Esophagus squamous epithelium (tissue), 5 donors: ENCODE measurements at regions not wholly inside any gene's neighbourhood (a gene's known extent, or its start where the extent isn't known, plus 50 kb on each side); places are given as distances from the start of the nearest gene placed in this dataset.

Experiments used
- DNase-seq: peaks from one replicate; lab custom pipeline; 2025; lab: John Stamatoyannopoulos, UW
- H3K27ac ChIP-seq, 4 donors: fragments of 200-600 bp; sonication (generic); one replicate each; pipeline ENCODE4 v1.5.1; 2016 to 2019; ENCODE audit warnings: mild to moderate bottlenecking in 1 of 4
- H3K27me3 ChIP-seq, 4 donors: fragments of 200-600 bp; sonication (generic); 1 replicate in 3 of 4; 2 replicates in 1 of 4; pipeline versions ENCODE4 v1.5.1 to v1.6.0; 2017 to 2021; ENCODE audit warnings: antibody characterized with exemption in 1 of 4
- H3K36me3 ChIP-seq, 3 donors: fragments of 200-600 bp; sonication (generic); one replicate each; pipeline ENCODE4 v1.5.1; 2016 to 2019
- H3K4me1 ChIP-seq, 3 donors: fragments of 200-600 bp; sonication (generic); one replicate each; pipeline ENCODE4 v1.5.1; 2017 to 2019
- H3K4me3 ChIP-seq, 4 donors: fragments of 200-600 bp; sonication (generic); 1 replicate in 3 of 4; 2 replicates in 1 of 4; pipeline ENCODE4 v1.5.1; 2016 to 2019; ENCODE audit warnings: mild to moderate bottlenecking in 2 of 4, moderate library complexity in 1 of 4
- H3K9me3 ChIP-seq, 3 donors: fragments of 200-600 bp; sonication (generic); one replicate each; pipeline ENCODE4 v1.5.1; 2016 to 2019
- CTCF ChIP-seq, 6 experiments: fragments of 450-650 bp in 4 of 6; fragments of 200-600 bp in 2 of 6; sonication (generic) in 2 of 6; IDR thresholded peaks; one replicate each; pipeline ENCODE4 v1.5.1; 2016 to 2019; ENCODE audit warnings: antibody characterized with exemption in 6 of 6, mild to moderate bottlenecking in 4 of 6, moderate library complexity in 4 of 6
- POLR2A ChIP-seq, 4 donors: fragments of 450-650 bp; IDR thresholded peaks; one replicate each; pipeline ENCODE4 v1.6.1; 2017; ENCODE audit warnings: antibody characterized with exemption in 4 of 4, mild to moderate bottlenecking in 4 of 4, moderate library complexity in 3 of 4
- WGBS, 2 donors: methylation state at CpG; one replicate each; pipeline ENCODE4 v1.1.5; 2018; 5-methylcytosine and 5-hydroxymethylcytosine counted together
- intact Hi-C: fragments of 100-400 bp; cut with DNase I; formaldehyde crosslinking; loops from one replicate; pipeline ENCODE4 v1.15.0; 2022
- donor health status: DM: yes; HTN: yes; CAD: no.

- TF ChIP-seq POLR2A (IDR thresholded peaks at IDR 0.05) (no peak), CTCF (IDR thresholded peaks at IDR 0.05) (no peak)
- WGBS, 2 donors, result 21 to 75% methylated on average over 1 of the region's 1 CpG
- no peaks in the 10 kb centered on the region for H3K4me1 ChIP-seq
- no peak overlapping the region for H3K27ac ChIP-seq
- no peak for DNase-seq
- H3K4me3 ChIP-seq, result no peak overlapping the region
- peaks cover 0 to 5% (median 0%) of the 10 kb centered on the region in 3 donors for H3K9me3 ChIP-seq
- H3K36me3 ChIP-seq, result no peaks in the 10 kb centered on the region
- no peaks in the 10 kb centered on the region for H3K27me3 ChIP-seq
- intact Hi-C loops, result no loop called here
Measured at GRCh38 chr4:13109536-13109935, 374.6 kb downstream of the RAB28 start.

DNA sequence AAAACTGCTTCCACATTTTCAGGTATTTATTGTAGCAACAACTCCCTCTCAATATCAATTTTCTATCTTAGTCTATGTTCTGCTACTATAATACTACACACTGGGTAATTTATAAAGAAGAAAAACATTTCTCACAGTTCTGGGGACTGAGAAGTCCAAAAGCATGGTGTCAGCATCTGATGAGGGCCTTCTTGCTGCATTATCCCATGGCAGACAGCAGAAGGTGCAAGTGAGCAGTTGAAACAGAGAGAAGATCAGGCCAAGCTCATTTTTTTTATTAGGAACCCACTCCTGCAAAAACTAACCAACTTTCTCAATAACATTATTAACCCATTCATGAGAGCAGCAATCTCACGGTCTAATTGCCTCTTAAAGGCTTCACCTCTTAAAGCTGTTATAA, 376.0 kb downstream of the RAB28 start:
- no peak overlapping the region for H3K27ac ChIP-seq
- TF ChIP-seq CTCF (IDR thresholded peaks at IDR 0.05), result no peak
- TF ChIP-seq POLR2A (IDR thresholded peaks at IDR 0.05), result no peak
- intact Hi-C loops, result no loop called here
- DNase-seq, result no peak
- H3K36me3 ChIP-seq, result no peaks in the 10 kb centered on the region
- WGBS, 2 donors, result 73 to 96% methylated on average over 1 of the region's 1 CpG
- H3K4me1 ChIP-seq, result no peaks in the 10 kb centered on the region
- H3K27me3 ChIP-seq, result no peaks in the 10 kb centered on the region
- H3K9me3 ChIP-seq, result peaks cover 0 to 5% (median 0%) of the 10 kb centered on the region in 3 donors
- no peak overlapping the region for H3K4me3 ChIP-seq

DNA sequence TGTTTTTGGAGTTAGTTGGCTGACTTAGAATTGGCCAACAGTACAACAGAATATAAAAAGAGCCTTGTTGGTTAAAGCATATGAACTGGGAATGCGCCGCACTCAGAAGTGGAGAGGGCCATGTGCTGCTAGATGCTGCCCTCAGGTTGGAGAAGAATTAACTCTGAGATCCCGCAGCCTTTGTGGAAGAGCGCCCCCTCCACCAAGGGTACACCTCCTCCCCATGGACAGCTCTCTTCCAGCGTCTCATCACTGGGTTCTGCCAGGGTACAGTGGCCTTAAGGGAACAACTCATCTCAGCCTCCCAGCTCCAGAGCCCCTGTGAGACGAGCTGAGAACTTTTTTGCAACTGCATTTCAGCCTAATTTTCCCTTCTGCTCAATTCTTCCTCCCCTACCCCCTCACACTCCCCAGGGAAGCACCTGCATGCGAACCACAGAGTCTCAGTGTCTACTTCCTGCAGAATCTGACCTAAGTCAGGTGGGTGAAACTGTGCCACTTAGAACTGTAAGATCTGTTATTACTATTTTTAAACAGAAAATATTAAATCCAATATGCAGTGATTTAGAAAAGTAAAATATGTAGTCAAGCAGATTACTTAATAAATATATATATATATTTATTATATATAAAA, 380.6 kb downstream of the RAB28 start:
- no peak overlapping the region for H3K27ac ChIP-seq
- 74 to 83% methylated on average over 7 of the region's 7 CpGs for WGBS, 2 donors

DNA sequence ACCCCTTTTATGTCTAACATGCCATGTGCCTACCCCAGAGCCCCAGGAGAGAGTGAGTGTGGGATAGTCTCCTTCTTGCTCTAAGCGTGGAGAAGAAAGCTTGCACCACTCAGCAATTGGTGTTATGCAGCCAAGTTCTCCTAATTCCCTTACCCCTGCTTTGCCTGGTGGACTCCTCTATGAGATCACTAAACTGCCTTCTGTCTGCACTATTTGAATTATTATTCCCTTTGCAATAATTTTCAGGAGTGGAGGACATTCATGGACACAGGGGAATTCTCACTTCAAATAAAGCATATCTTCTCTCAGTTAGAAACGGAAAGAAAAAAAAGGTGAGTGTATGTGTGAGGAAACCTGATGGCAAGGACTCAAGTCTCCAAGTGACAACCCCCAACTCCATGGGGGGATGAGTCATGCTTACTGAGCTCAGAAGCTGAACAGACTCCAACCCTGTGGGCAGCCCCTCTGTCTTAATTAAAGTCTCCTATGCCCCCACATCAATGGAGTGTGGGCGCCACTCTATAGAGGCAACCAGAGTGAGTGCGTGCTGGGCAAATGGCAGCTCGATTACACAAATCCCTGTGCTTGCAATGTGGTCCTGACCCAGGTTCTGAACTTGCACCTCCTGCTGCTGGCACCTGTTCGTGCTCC, 381.9 kb downstream of the RAB28 start:
- no peak overlapping the region for H3K4me3 ChIP-seq
- no peaks in the 10 kb centered on the region for H3K9me3 ChIP-seq
- DNase-seq, result no peak
- no peaks in the 10 kb centered on the region for H3K27me3 ChIP-seq
- 75 to 80% methylated on average over 5 to 6 of the region's 6 CpGs for WGBS, 2 donors
- no peaks in the 10 kb centered on the region for H3K4me1 ChIP-seq
- no peaks in the 10 kb centered on the region for H3K36me3 ChIP-seq
- TF ChIP-seq POLR2A (IDR thresholded peaks at IDR 0.05) (no peak), CTCF (IDR thresholded peaks at IDR 0.05) (no peak)
- intact Hi-C loops, result no loop called here
- no peak overlapping the region for H3K27ac ChIP-seq

More for the DNA sequence above, 380.6 kb downstream of the RAB28 start:
- H3K27me3 ChIP-seq, result no peaks in the 10 kb centered on the region
- TF ChIP-seq POLR2A (IDR thresholded peaks at IDR 0.05) (no peak), CTCF (IDR thresholded peaks at IDR 0.05) (no peak)
- DNase-seq, result no peak
- H3K4me3 ChIP-seq, result no peak overlapping the region
- intact Hi-C loops, result no loop called here
- no peaks in the 10 kb centered on the region for H3K4me1 ChIP-seq
- no peaks in the 10 kb centered on the region for H3K36me3 ChIP-seq
- no peaks in the 10 kb centered on the region for H3K9me3 ChIP-seq

GRCh38 chr4:13097971-13098370, 386.2 kb downstream of the RAB28 start:
- Histone ChIP-seq H3K4me3 (no peak overlapping the region), H3K36me3 (no peaks in the 10 kb centered on the region), H3K9me3 (no peaks in the 10 kb centered on the region), H3K27ac (no peak overlapping the region), H3K4me1 (peaks cover 0 to 3% (median 0%) of the 10 kb centered on the region in 3 donors), H3K27me3 (no peaks in the 10 kb centered on the region)
- TF ChIP-seq POLR2A (IDR thresholded peaks at IDR 0.05) (no peak), CTCF (IDR thresholded peaks at IDR 0.05) (no peak)
- intact Hi-C loops, result no loop called here
- WGBS, 2 donors, result 70 to 82% methylated on average over 2 to 3 of the region's 3 CpGs
- no peak for DNase-seq
